ENCODE measurements at regions not wholly inside any gene's neighbourhood (a gene's known extent, or its start where the extent isn't known, plus 50 kb on each side); places are given as distances from the start of the nearest gene placed in this dataset.
"Not testable (repeated sequence)": the region's sequence is repeated elsewhere in the genome, so short reads cannot be mapped to it uniquely, and the experiment has no call there.

- H3K9me3 ChIP-seq (ENCODE audit: insufficient read depth, low read depth, low read length), result no peaks in the 10 kb centered on the region
- no peak overlapping the region for H3K9ac ChIP-seq (ENCODE audit: low read length)
- H3K27ac ChIP-seq (ENCODE audit: low read depth, low read length), result no peak overlapping the region
- no peak overlapping the region for H3K4me3 Mint-ChIP-seq (ENCODE audit: unreplicated experiment)
- no peak overlapping the region for H3K4me2 ChIP-seq (ENCODE audit: low read length)
- no peaks in the 10 kb centered on the region for H3K27me3 ChIP-seq (ENCODE audit: insufficient read depth, low read length)
- H4K20me1 ChIP-seq (ENCODE audit: insufficient read depth, low read length), result no peaks in the 10 kb centered on the region
- no peak overlapping the region for H3K4me3 ChIP-seq (ENCODE audit: insufficient read depth, low read depth, low read length)
- H3K4me1 Mint-ChIP-seq (ENCODE audit: low read depth, unreplicated experiment), result no peaks in the 10 kb centered on the region
- no peaks in the 10 kb centered on the region for H3K36me3 Mint-ChIP-seq (ENCODE audit: low read depth, unreplicated experiment)
- no peak for TF ChIP-seq CTCF (IDR thresholded peaks at IDR 0.05; ENCODE audit: insufficient read depth, low read depth, low read length)
- TF ChIP-seq EZH2 (IDR thresholded peaks at IDR 0.05; ENCODE audit: insufficient read depth, low read length), result no peak
- no peak for FAIRE-seq
- H3K79me2 ChIP-seq (ENCODE audit: insufficient read depth, low read length), result no peaks in the 10 kb centered on the region
- peaks cover 2% of the 10 kb centered on the region for H3K9me3 Mint-ChIP-seq (ENCODE audit: unreplicated experiment)
- no peaks in the 10 kb centered on the region for H3K4me1 ChIP-seq (ENCODE audit: insufficient read depth, low read length)
- no peaks in the 10 kb centered on the region for H3K27me3 Mint-ChIP-seq (ENCODE audit: low read depth, unreplicated experiment)
- H3K27ac Mint-ChIP-seq (ENCODE audit: unreplicated experiment), result no peak overlapping the region
- no peak for DNase-seq (ENCODE audit: low read depth)
- H2AFZ ChIP-seq (ENCODE audit: low read depth, low read length), result no peak overlapping the region
- no peaks in the 10 kb centered on the region for H3K36me3 ChIP-seq (ENCODE audit: insufficient read depth, low read length)
Observed at GRCh38 chr4:174183259-174183658, 100.2 kb downstream of the FBXO8 start.

DNA sequence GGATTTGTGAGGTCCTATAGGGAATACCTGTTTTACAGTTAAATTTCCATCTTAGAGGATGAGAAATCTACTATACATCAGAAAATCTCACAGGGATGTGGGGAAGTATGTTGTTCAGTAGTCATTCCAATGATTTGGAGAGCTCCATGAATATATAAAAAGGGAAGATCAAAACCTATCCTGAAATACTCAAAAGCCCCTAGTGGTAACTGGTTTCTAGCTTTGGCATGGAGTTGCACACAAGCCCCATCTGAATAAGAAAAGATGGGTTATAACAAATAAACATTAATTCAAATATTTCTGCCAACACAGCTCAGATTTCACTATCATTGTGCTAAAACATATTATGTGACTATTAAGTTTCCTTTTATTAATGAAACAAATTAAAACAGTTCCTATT lies 101.6 kb downstream of the FBXO8 start:
- Histone ChIP-seq H3K9ac (ENCODE audit: low read length) (no peak overlapping the region), H4K20me1 (ENCODE audit: insufficient read depth, low read length) (no peaks in the 10 kb centered on the region), H3K79me2 (ENCODE audit: insufficient read depth, low read length) (no peaks in the 10 kb centered on the region), H2AFZ (ENCODE audit: low read depth, low read length) (no peak overlapping the region), H3K4me3 (ENCODE audit: insufficient read depth, low read depth, low read length) (no peak overlapping the region), H3K4me1 (ENCODE audit: insufficient read depth, low read length) (no peaks in the 10 kb centered on the region), H3K4me2 (ENCODE audit: low read length) (no peak overlapping the region), H3K9me3 (ENCODE audit: insufficient read depth, low read depth, low read length) (no peaks in the 10 kb centered on the region), H3K27me3 (ENCODE audit: insufficient read depth, low read length) (peaks cover 4% of the 10 kb centered on the region), H3K27ac (ENCODE audit: low read depth, low read length) (no peak overlapping the region), H3K36me3 (ENCODE audit: insufficient read depth, low read length) (no peaks in the 10 kb centered on the region)
- no peaks in the 10 kb centered on the region for H3K9me3 Mint-ChIP-seq (ENCODE audit: unreplicated experiment)
- H3K27me3 Mint-ChIP-seq (ENCODE audit: low read depth, unreplicated experiment), result peaks cover 4% of the 10 kb centered on the region
- H3K36me3 Mint-ChIP-seq (ENCODE audit: low read depth, unreplicated experiment), result no peaks in the 10 kb centered on the region
- H3K27ac Mint-ChIP-seq (ENCODE audit: unreplicated experiment), result no peak overlapping the region
- H3K4me1 Mint-ChIP-seq (ENCODE audit: low read depth, unreplicated experiment), result no peaks in the 10 kb centered on the region
- FAIRE-seq (no peak), DNase-seq (ENCODE audit: low read depth) (no peak)
- H3K4me3 Mint-ChIP-seq (ENCODE audit: unreplicated experiment), result no peak overlapping the region
- no peak for TF ChIP-seq EZH2 (IDR thresholded peaks at IDR 0.05; ENCODE audit: insufficient read depth, low read length)
- no peak for TF ChIP-seq CTCF (IDR thresholded peaks at IDR 0.05; ENCODE audit: insufficient read depth, low read depth, low read length)

- H3K27me3 ChIP-seq (ENCODE audit: insufficient read depth, low read length), result peaks cover 4% of the 10 kb centered on the region
- peaks cover 4% of the 10 kb centered on the region for H3K27me3 Mint-ChIP-seq (ENCODE audit: low read depth, unreplicated experiment)
- DNase-seq (ENCODE audit: low read depth) (no peak), FAIRE-seq (no peak)
- H3K27ac ChIP-seq (ENCODE audit: low read depth, low read length), result no peak overlapping the region
- no peaks in the 10 kb centered on the region for H4K20me1 ChIP-seq (ENCODE audit: insufficient read depth, low read length)
- TF ChIP-seq EZH2 (IDR thresholded peaks at IDR 0.05; ENCODE audit: insufficient read depth, low read length), result no peak
- TF ChIP-seq CTCF (IDR thresholded peaks at IDR 0.05; ENCODE audit: insufficient read depth, low read depth, low read length), result no peak
- no peaks in the 10 kb centered on the region for H3K79me2 ChIP-seq (ENCODE audit: insufficient read depth, low read length)
- no peaks in the 10 kb centered on the region for H3K9me3 ChIP-seq (ENCODE audit: insufficient read depth, low read depth, low read length)
- H3K36me3 ChIP-seq (ENCODE audit: insufficient read depth, low read length), result no peaks in the 10 kb centered on the region
- no peak overlapping the region for H2AFZ ChIP-seq (ENCODE audit: low read depth, low read length)
- H3K9ac ChIP-seq (ENCODE audit: low read length), result no peak overlapping the region
- H3K4me3 ChIP-seq (ENCODE audit: insufficient read depth, low read depth, low read length), result no peak overlapping the region
- no peaks in the 10 kb centered on the region for H3K4me1 ChIP-seq (ENCODE audit: insufficient read depth, low read length)
- H3K27ac Mint-ChIP-seq (ENCODE audit: unreplicated experiment), result no peak overlapping the region
- no peak overlapping the region for H3K4me2 ChIP-seq (ENCODE audit: low read length)
- H3K36me3 Mint-ChIP-seq (ENCODE audit: low read depth, unreplicated experiment), result no peaks in the 10 kb centered on the region
- H3K4me3 Mint-ChIP-seq (ENCODE audit: unreplicated experiment), result no peak overlapping the region
- H3K9me3 Mint-ChIP-seq (ENCODE audit: unreplicated experiment), result no peaks in the 10 kb centered on the region
- no peaks in the 10 kb centered on the region for H3K4me1 Mint-ChIP-seq (ENCODE audit: low read depth, unreplicated experiment)
Observed at GRCh38 chr4:174177536-174177935, 105.9 kb downstream of the FBXO8 start.

DNA sequence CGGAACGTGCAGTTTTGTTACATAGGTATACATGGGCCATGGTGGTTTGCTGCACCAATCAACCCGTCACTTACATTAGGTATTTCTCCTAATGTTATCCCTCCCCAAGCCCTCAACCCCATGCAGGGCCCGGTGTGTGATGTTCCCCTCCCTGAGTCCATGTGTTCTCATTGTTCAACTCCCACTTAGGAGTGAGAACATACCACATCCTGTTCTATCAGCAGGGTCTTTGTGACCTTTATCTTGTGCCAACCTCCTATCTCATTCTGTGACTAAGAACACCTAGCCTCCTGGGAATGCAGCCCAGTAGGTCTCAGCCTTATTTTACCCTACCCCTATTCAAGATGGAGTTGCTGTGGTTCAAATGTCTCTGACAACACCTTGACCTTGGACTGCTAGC lies 107.6 kb downstream of the FBXO8 start:
- not testable (repeated sequence) for H3K36me3 Mint-ChIP-seq (ENCODE audit: low read depth, unreplicated experiment); H3K4me3 Mint-ChIP-seq (ENCODE audit: unreplicated experiment)

More for the DNA sequence above, 107.6 kb downstream of the FBXO8 start:
- DNase-seq (ENCODE audit: low read depth); FAIRE-seq; H3K4me3 ChIP-seq (ENCODE audit: insufficient read depth, low read depth, low read length); H4K20me1 ChIP-seq (ENCODE audit: insufficient read depth, low read length); H3K79me2 ChIP-seq (ENCODE audit: insufficient read depth, low read length); H2AFZ ChIP-seq (ENCODE audit: low read depth, low read length); H3K4me2 ChIP-seq (ENCODE audit: low read length); H3K9me3 Mint-ChIP-seq (ENCODE audit: unreplicated experiment); H3K9ac ChIP-seq (ENCODE audit: low read length); H3K27ac Mint-ChIP-seq (ENCODE audit: unreplicated experiment); H3K36me3 ChIP-seq (ENCODE audit: insufficient read depth, low read length); H3K27ac ChIP-seq (ENCODE audit: low read depth, low read length); H3K27me3 Mint-ChIP-seq (ENCODE audit: low read depth, unreplicated experiment); H3K27me3 ChIP-seq (ENCODE audit: insufficient read depth, low read length); H3K4me1 Mint-ChIP-seq (ENCODE audit: low read depth, unreplicated experiment); H3K9me3 ChIP-seq (ENCODE audit: insufficient read depth, low read depth, low read length); H3K4me1 ChIP-seq (ENCODE audit: insufficient read depth, low read length): not testable (repeated sequence)
